Smooth muscle cell (in vitro differentiated cells): ENCODE measurements at regions not wholly inside any gene's neighbourhood (a gene's known extent, or its start where the extent isn't known, plus 50 kb on each side); places are given as distances from the start of the nearest gene placed in this dataset.

ENCODE experiments used
- DNase-seq: peaks from one replicate; lab custom pipeline; 2025; ENCODE audit not compliant: unreplicated experiment; lab: John Stamatoyannopoulos, UW
- H2AFZ ChIP-seq: fragments of 200-600 bp; sonication (generic); 2 replicates; pipeline ENCODE4 v1.6.0; 2016; ENCODE audit warnings: antibody characterized with exemption, low read depth, mild to moderate bottlenecking
- H3F3A ChIP-seq: fragments of 200-600 bp; sonication (generic); 2 replicates; pipeline ENCODE4 v1.6.0; 2017; ENCODE audit warnings: antibody characterized with exemption, low read depth
- H3K27ac ChIP-seq: fragments of 200-600 bp; sonication (generic); 2 replicates; pipeline ENCODE4 v1.5.1; 2016; ENCODE audit warnings: low read depth, mild to moderate bottlenecking
- H3K27me3 ChIP-seq: fragments of 200-600 bp; sonication (generic); 2 replicates; pipeline ENCODE4 v1.6.1; 2016; ENCODE audit warnings: low read depth, mild to moderate bottlenecking
- H3K36me3 ChIP-seq: fragments of 200-600 bp; sonication (generic); 2 replicates; pipeline ENCODE4 v1.5.1; 2016; ENCODE audit warnings: low read depth
- H3K4me1 ChIP-seq: fragments of 200-600 bp; sonication (generic); 2 replicates; pipeline ENCODE4 v1.5.1; 2016; ENCODE audit warnings: low read depth
- H3K4me2 ChIP-seq: fragments of 200-600 bp; sonication (generic); 2 replicates; pipeline ENCODE4 v1.6.0; 2016; ENCODE audit warnings: mild to moderate bottlenecking
- H3K4me3 ChIP-seq: fragments of 200-600 bp; sonication (generic); 2 replicates; pipeline ENCODE4 v1.5.1; 2016; ENCODE audit warnings: mild to moderate bottlenecking
- H3K79me2 ChIP-seq: fragments of 200-600 bp; sonication (generic); 2 replicates; pipeline ENCODE4 v1.6.0; 2016; ENCODE audit warnings: low read depth, mild to moderate bottlenecking
- H3K9ac ChIP-seq: fragments of 200-600 bp; sonication (generic); 2 replicates; pipeline ENCODE4 v1.6.0; 2016; ENCODE audit warnings: low read depth
- H3K9me3 ChIP-seq: fragments of 200-600 bp; sonication (generic); replicated peaks from 2 replicates; pipeline ENCODE4 v1.5.1; 2016; ENCODE audit warnings: low read depth
- H4K20me1 ChIP-seq: fragments of 200-600 bp; sonication (generic); 2 replicates; pipeline ENCODE4 v1.6.0; 2016; ENCODE audit warnings: low read depth
- WGBS: methylation state at CpG from one replicate; pipeline ENCODE4 v1.1.7; 2016; ENCODE audit warnings: low lambda C conversion rate; 5-methylcytosine and 5-hydroxymethylcytosine counted together
- TF ChIP-seq, protein P1 (sequence below): fragments of 200-600 bp; sonication (generic); IDR thresholded peaks from 2 replicates; pipeline ENCODE4 v1.5.1; 2017; ENCODE audit warnings: borderline replicate concordance, mild to moderate bottlenecking, antibody characterized with exemption; ENCODE audit not compliant: insufficient read depth, poor library complexity, severe bottlenecking

- Histone ChIP-seq H4K20me1 (no peaks in the 10 kb centered on the region), H3K27me3 (no peaks in the 10 kb centered on the region), H2AFZ (no peak overlapping the region), H3K4me2 (no peak overlapping the region), H3K79me2 (no peaks in the 10 kb centered on the region), H3F3A (no peaks in the 10 kb centered on the region), H3K4me1 (no peaks in the 10 kb centered on the region), H3K4me3 (no peak overlapping the region), H3K27ac (no peak overlapping the region), H3K9ac (no peak overlapping the region), H3K9me3 (no peaks in the 10 kb centered on the region), H3K36me3 (no peaks in the 10 kb centered on the region)
- TF ChIP-seq, protein P1, sequence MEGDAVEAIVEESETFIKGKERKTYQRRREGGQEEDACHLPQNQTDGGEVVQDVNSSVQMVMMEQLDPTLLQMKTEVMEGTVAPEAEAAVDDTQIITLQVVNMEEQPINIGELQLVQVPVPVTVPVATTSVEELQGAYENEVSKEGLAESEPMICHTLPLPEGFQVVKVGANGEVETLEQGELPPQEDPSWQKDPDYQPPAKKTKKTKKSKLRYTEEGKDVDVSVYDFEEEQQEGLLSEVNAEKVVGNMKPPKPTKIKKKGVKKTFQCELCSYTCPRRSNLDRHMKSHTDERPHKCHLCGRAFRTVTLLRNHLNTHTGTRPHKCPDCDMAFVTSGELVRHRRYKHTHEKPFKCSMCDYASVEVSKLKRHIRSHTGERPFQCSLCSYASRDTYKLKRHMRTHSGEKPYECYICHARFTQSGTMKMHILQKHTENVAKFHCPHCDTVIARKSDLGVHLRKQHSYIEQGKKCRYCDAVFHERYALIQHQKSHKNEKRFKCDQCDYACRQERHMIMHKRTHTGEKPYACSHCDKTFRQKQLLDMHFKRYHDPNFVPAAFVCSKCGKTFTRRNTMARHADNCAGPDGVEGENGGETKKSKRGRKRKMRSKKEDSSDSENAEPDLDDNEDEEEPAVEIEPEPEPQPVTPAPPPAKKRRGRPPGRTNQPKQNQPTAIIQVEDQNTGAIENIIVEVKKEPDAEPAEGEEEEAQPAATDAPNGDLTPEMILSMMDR, result no peak
- WGBS, result 88% methylated on average over 3 of the region's 3 CpGs
- DNase-seq, result no peak
Observed at GRCh38 chr20:61083431-61083830, 168.6 kb upstream of the CDH4 start.

DNA sequence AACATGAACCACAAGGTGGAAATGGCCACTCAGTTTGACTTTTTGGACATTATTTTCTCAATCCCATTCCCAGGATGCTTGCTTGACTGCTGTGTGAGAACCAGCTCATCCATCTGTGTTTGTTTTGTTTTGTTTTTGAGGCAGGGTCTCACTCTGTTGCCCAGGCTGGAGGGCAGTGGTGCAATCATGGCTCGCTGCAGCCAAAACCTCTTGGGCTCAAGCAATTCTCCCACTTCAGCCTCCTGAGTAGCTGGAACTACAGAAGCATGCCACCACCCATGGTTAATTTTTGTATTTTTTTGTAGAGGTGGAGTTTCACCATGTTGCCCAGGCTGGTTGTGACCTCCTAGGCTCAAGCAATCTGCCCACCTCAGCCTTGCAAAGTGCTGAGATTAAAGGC lies 166.0 kb upstream of the CDH4 start:
- no peaks in the 10 kb centered on the region for H3K27me3 ChIP-seq
- H3K4me3 ChIP-seq, result no peak overlapping the region
- TF ChIP-seq, protein P1, result no peak
- no peaks in the 10 kb centered on the region for H3K36me3 ChIP-seq
- H3K9ac ChIP-seq, result no peak overlapping the region
- no peaks in the 10 kb centered on the region for H3F3A ChIP-seq
- no peak for DNase-seq
- H3K79me2 ChIP-seq, result no peaks in the 10 kb centered on the region
- H3K27ac ChIP-seq, result no peak overlapping the region
- no peak overlapping the region for H3K4me2 ChIP-seq
- 83% methylated on average over 1 of the region's 1 CpG for WGBS
- no peaks in the 10 kb centered on the region for H3K4me1 ChIP-seq
- no peak overlapping the region for H2AFZ ChIP-seq
- no peaks in the 10 kb centered on the region for H3K9me3 ChIP-seq
- H4K20me1 ChIP-seq, result no peaks in the 10 kb centered on the region

- TF ChIP-seq, protein P1, result no peak
Observed at GRCh38 chr20:61090541-61090940, 161.5 kb upstream of the CDH4 start.

DNA sequence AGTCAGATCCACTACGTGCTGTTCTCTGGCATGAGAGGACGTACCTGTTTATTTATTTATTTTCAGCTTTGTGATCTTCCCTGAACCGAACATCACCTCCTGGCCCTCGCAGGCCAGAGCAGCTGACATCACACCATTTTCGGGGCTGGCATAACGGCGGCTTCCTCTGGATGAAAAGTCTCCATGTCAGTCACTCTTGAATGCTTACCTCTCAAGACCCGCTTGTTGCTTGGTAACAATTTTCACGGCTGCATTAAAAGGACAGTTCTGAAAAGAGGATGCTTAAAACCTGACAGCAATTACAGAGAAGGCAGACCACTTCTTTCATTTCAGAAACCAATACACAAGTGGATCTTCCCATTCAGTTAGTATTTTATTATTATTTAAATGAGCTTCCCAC lies 159.8 kb upstream of the CDH4 start:
- Histone ChIP-seq H3K27ac (no peak overlapping the region), H3F3A (no peaks in the 10 kb centered on the region), H3K4me1 (no peaks in the 10 kb centered on the region), H3K79me2 (no peaks in the 10 kb centered on the region), H3K9ac (no peak overlapping the region), H3K9me3 (peaks cover 3% of the 10 kb centered on the region), H3K27me3 (no peaks in the 10 kb centered on the region), H2AFZ (no peak overlapping the region), H3K36me3 (no peaks in the 10 kb centered on the region), H3K4me3 (no peak overlapping the region), H4K20me1 (no peaks in the 10 kb centered on the region), H3K4me2 (no peak overlapping the region)
- TF ChIP-seq, protein P1, result no peak
- no peak for DNase-seq
- 84% methylated on average over 9 of the region's 9 CpGs for WGBS

More at GRCh38 chr20:61090541-61090940, 161.5 kb upstream of the CDH4 start:
- no peak for DNase-seq
- no peak overlapping the region for H3K4me2 ChIP-seq
- no peaks in the 10 kb centered on the region for H3F3A ChIP-seq
- no peak overlapping the region for H3K9ac ChIP-seq
- H4K20me1 ChIP-seq, result no peaks in the 10 kb centered on the region
- H3K27me3 ChIP-seq, result no peaks in the 10 kb centered on the region
- WGBS, result 66% methylated on average over 7 of the region's 7 CpGs
- H3K79me2 ChIP-seq, result no peaks in the 10 kb centered on the region
- no peak overlapping the region for H3K4me3 ChIP-seq
- no peaks in the 10 kb centered on the region for H3K36me3 ChIP-seq
- no peaks in the 10 kb centered on the region for H3K4me1 ChIP-seq
- peaks cover 3% of the 10 kb centered on the region for H3K9me3 ChIP-seq
- no peak overlapping the region for H2AFZ ChIP-seq
- H3K27ac ChIP-seq, result no peak overlapping the region
